Mononuclear cell (primary cell): ENCODE measurements at regions not wholly inside any gene's neighbourhood (a gene's known extent, or its start where the extent isn't known, plus 50 kb on each side); places are given as distances from the start of the nearest gene placed in this dataset.

Experiments
- H3K27me3 ChIP-seq: 2 replicates; pipeline ENCODE4 v1.6.0; 2011; ENCODE audit warnings: low read length, control low read depth; ENCODE audit not compliant: insufficient read depth
- H3K4me1 ChIP-seq: 2 replicates; pipeline ENCODE4 v1.5.1; 2011; ENCODE audit warnings: mild to moderate bottlenecking, low read length, control low read depth; ENCODE audit not compliant: insufficient read depth
- H3K4me3 ChIP-seq: 2 replicates; pipeline ENCODE4 v1.5.1; 2011; ENCODE audit warnings: mild to moderate bottlenecking, low read length, moderate library complexity
- H3K9me3 ChIP-seq: 2 replicates; pipeline ENCODE4 v1.5.1; 2011; ENCODE audit warnings: low read depth, mild to moderate bottlenecking, control low read depth, low read length

- Histone ChIP-seq H3K4me1 (no peaks in the 10 kb centered on the region), H3K4me3 (no peak overlapping the region), H3K27me3 (no peaks in the 10 kb centered on the region), H3K9me3 (no peaks in the 10 kb centered on the region)
Measured at GRCh38 chr5:68953231-68953874, 140.5 kb upstream of the SLC30A5 start.

DNA sequence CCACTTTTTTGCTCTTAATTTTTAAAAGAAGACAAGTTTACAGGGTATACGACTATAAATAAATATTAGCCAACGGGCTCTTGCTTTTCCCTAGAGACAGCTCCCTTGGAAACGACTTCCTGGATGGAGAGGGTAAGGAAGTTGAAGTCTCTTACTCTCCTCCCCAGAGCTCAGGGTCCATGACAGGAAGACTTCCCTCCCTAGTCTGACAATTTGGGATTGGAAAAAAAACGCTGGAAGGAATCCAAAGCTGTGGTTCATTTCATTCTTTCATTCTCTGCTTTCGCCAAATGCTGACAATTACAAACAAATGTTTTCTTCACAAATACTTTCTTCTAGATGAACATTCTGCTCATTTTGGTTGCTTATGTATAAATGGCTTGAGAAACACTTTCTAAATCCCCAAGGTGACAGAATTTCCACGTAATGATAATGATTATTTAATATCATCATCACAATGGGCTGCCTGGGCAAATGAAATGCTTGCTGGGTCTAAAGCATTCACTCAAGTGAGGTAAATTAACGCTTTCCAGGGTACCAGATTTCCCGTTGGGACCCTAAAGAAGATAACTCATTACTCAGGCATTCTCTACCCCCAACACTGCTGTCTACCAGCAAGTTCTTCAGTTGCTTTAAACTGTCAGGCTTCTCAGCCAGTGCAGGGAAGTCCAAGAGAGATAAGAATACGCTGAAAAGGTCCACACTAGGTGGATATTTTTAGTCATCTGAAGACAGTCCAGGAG is 139.8 kb upstream of the SLC30A5 start:
- H3K27me3 ChIP-seq: no peaks in the 10 kb centered on the region
- no peaks in the 10 kb centered on the region for H3K4me1 ChIP-seq
- H3K9me3 ChIP-seq: no peaks in the 10 kb centered on the region
- no peak overlapping the region for H3K4me3 ChIP-seq

- Histone ChIP-seq H3K4me1 (no peaks in the 10 kb centered on the region), H3K9me3 (no peaks in the 10 kb centered on the region), H3K4me3 (no peak overlapping the region), H3K27me3 (no peaks in the 10 kb centered on the region)
Measured at GRCh38 chr5:68954618-68954910, 139.2 kb upstream of the SLC30A5 start.

DNA sequence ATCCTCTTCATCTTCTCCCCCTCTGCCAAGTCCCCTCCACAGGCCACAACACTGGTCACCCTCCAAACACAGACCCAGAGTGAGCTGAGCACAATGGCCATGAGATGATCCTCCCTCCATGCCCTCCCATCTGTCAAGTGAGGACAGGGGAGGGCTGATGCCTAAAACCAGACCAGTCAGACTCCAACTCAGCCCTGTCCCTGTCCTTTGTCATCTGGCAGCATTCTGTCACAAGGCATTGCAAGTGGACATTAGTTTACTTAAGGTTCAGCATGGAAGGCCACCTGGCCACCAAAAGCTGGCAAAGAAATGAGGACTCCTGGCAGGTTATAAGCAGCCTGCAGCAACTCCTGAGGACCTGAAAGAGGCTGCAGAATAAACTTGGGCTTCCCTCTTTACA is 136.2 kb upstream of the SLC30A5 start:
- Histone ChIP-seq H3K9me3 (no peaks in the 10 kb centered on the region), H3K4me1 (no peaks in the 10 kb centered on the region), H3K4me3 (no peak overlapping the region), H3K27me3 (no peaks in the 10 kb centered on the region)

GRCh38 chr5:68958428-68958827 is 135.4 kb upstream of the SLC30A5 start:
- no peak overlapping the region for H3K4me3 ChIP-seq

DNA sequence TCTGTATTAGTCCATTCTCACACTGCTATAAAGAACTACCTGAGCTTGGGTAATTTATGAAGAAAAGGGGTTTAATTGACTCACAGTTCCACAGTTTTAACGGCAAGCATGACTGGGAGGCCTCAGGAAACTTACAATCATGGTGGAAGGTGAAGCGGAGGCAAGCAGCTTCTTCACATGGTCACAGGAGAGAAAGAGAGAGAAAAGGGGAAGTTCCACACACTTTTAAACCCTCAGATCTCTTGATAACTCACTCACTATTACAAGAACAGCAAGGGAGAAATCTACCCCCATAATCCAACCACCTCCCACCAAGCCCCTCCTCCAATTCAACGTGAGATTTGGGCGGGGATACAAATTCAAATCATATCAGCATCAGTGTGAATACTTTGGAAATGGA is 133.4 kb upstream of the SLC30A5 start:
- no peaks in the 10 kb centered on the region for H3K9me3 ChIP-seq
- H3K4me1 ChIP-seq: no peaks in the 10 kb centered on the region
- H3K4me3 ChIP-seq: no peak overlapping the region
- H3K27me3 ChIP-seq: no peaks in the 10 kb centered on the region

More at GRCh38 chr5:68958428-68958827, 135.4 kb upstream of the SLC30A5 start:
- H3K4me1 ChIP-seq: no peaks in the 10 kb centered on the region
- H3K27me3 ChIP-seq: no peaks in the 10 kb centered on the region
- H3K9me3 ChIP-seq: no peaks in the 10 kb centered on the region

GRCh38 chr5:68960961-68961360 is 132.9 kb upstream of the SLC30A5 start:
- H3K9me3 ChIP-seq: no peaks in the 10 kb centered on the region
- no peaks in the 10 kb centered on the region for H3K4me1 ChIP-seq
- H3K27me3 ChIP-seq: no peaks in the 10 kb centered on the region
- H3K4me3 ChIP-seq: no peak overlapping the region

DNA sequence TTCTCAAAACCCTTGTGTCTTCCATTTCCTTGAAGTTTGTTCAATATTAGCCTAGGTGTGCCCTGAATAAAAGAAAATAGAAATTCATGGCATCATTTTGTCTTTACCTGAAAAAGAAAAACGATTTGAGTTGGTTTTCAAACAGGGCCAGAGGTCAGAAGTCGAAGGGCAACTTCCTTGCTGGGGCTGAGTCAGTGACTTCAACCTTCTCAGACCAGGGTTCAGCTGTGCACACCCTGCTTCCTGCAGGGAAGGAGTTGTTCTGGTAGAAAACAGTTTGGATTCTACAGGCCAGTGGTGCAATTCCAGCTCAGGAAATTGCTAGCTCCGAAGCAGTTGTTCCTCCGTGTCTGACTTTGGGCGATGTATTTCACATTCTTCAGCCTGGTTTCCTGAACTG is 132.1 kb upstream of the SLC30A5 start:
- Histone ChIP-seq H3K4me1 (no peaks in the 10 kb centered on the region), H3K27me3 (no peaks in the 10 kb centered on the region), H3K4me3 (no peak overlapping the region), H3K9me3 (no peaks in the 10 kb centered on the region)

GRCh38 chr5:68962757-68963484 is 130.9 kb upstream of the SLC30A5 start:
- no peaks in the 10 kb centered on the region for H3K27me3 ChIP-seq
- no peak overlapping the region for H3K4me3 ChIP-seq
- H3K4me1 ChIP-seq: no peaks in the 10 kb centered on the region
- no peaks in the 10 kb centered on the region for H3K9me3 ChIP-seq

DNA sequence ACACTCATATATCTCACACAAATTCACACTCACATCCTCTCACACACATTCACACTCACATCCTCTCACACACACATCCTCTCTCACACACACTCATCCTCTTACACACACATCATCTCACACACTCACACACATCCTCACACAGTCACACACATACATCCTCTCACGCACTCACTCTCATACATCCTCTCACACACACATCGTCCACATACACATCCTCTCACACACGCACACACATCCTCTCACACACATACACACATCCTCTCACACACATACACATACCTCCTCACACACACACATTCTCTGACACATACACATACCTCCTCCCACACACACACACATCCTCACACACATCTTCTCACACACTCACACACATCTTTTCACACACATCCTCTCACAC is 129.1 kb upstream of the SLC30A5 start:
- Histone ChIP-seq H3K27me3 (no peaks in the 10 kb centered on the region), H3K9me3 (no peaks in the 10 kb centered on the region), H3K4me1 (no peaks in the 10 kb centered on the region), H3K4me3 (no peak overlapping the region)

DNA sequence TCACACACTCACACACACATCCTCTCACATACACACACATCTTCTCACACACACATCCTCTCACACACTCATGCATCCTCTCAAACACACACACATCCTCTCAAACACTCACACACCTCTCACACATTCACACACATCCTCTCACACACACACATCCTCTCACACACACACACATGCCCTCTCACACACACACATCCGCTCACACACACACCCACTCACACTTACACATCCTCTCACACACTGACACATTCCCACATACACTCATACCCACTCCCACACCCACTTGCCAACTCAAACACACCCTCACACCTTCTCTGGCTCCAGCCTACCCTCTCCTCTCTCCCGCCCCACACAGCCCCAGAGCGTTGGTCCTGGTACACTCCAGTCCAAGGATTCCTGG is 127.9 kb upstream of the SLC30A5 start:
- Histone ChIP-seq H3K27me3 (no peaks in the 10 kb centered on the region), H3K4me1 (no peaks in the 10 kb centered on the region), H3K4me3 (no peak overlapping the region), H3K9me3 (no peaks in the 10 kb centered on the region)

DNA sequence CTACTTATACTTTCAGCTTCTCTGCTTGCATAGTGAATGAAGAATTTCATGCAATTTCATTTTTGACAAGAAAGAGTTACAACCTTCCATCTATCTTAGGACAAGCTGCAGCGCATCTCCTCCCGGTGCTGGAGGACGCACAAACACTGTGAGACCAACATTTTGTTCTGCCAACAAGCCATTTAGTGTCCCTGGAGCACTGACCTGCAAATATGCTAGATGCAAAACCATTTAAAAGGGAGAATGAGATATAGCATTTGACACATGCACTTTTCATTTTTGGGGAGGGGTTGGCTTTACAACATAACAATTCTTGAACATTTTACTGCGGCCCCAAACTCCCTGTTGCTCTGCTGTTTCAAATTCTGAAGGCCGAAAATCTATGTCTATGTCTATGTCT is 127.2 kb upstream of the SLC30A5 start:
- no peaks in the 10 kb centered on the region for H3K27me3 ChIP-seq
- H3K4me1 ChIP-seq: no peaks in the 10 kb centered on the region
- no peaks in the 10 kb centered on the region for H3K9me3 ChIP-seq
- no peak overlapping the region for H3K4me3 ChIP-seq

- Histone ChIP-seq H3K27me3 (no peaks in the 10 kb centered on the region), H3K4me1 (no peaks in the 10 kb centered on the region), H3K4me3 (no peak overlapping the region), H3K9me3 (no peaks in the 10 kb centered on the region)
Measured at GRCh38 chr5:68968429-68968828, 125.4 kb upstream of the SLC30A5 start.

GRCh38 chr5:68970617-68971016 is 123.2 kb upstream of the SLC30A5 start:
- Histone ChIP-seq H3K4me3 (no peak overlapping the region), H3K27me3 (no peaks in the 10 kb centered on the region), H3K4me1 (no peaks in the 10 kb centered on the region), H3K9me3 (peaks cover 8% of the 10 kb centered on the region)

GRCh38 chr5:68973696-68974095 is 120.1 kb upstream of the SLC30A5 start:
- Histone ChIP-seq H3K27me3 (no peaks in the 10 kb centered on the region), H3K4me3 (no peak overlapping the region), H3K9me3 (peaks cover 15% of the 10 kb centered on the region), H3K4me1 (no peaks in the 10 kb centered on the region)

DNA sequence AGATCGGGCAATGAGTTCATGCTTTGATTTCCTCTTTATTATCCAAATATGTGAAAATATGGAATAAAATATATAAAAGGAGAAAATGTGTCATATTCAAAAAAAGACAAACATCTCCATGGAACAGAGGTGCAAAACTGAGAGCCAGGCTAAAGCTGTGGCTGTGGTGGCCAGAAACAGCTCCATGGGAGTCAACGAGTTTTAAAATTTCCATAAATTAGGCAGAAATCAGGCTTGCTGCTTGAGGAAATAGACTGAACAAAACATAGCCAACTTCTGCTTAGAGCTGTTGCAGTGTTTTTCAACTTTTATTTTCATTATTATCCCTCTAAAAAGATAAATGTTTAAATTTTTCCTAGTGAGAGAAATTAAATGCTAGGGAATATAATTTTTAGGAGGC is 110.8 kb upstream of the SLC30A5 start:
- Histone ChIP-seq H3K9me3 (no peaks in the 10 kb centered on the region), H3K4me1 (no peaks in the 10 kb centered on the region), H3K4me3 (no peak overlapping the region), H3K27me3 (peaks cover 2% of the 10 kb centered on the region)
